PFSK-1 (cell line): ENCODE measurements at regions not wholly inside any gene's neighbourhood (a gene's known extent, or its start where the extent isn't known, plus 50 kb on each side); places are given as distances from the start of the nearest gene placed in this dataset.

Experiments used
- FOXP2 ChIP-seq: optimal IDR thresholded peaks from 2 replicates; pipeline ENCODE3; 2011; ENCODE audit warnings: borderline replicate concordance, control low read depth, inconsistent platforms; ENCODE audit not compliant: insufficient read depth; ENCODE audit errors: extremely low read length, extremely low read depth
- POLR2AphosphoS5 ChIP-seq: IDR thresholded peaks from 2 replicates; pipeline ENCODE4 v1.6.1; 2012; ENCODE audit warnings: low read depth, mild to moderate bottlenecking, control low read depth, low read length, moderate library complexity
- SIN3A ChIP-seq: IDR thresholded peaks from 2 replicates; pipeline ENCODE4 v1.6.1; 2012; ENCODE audit warnings: mild to moderate bottlenecking, low read length, moderate library complexity, borderline replicate concordance; ENCODE audit not compliant: insufficient read depth
- TAF1 ChIP-seq: IDR thresholded peaks from 2 replicates; pipeline ENCODE4 v1.6.1; 2012; ENCODE audit warnings: low read length, control low read depth, borderline replicate concordance; ENCODE audit not compliant: insufficient read depth
- TF ChIP-seq, protein P1 (sequence below), 2 experiments: IDR thresholded peaks; 2 replicates each; pipeline versions ENCODE4 v1.6.1 to v1.8.0; 2011 to 2012; ENCODE audit warnings: low read depth in 2 of 2, low read length in 2 of 2, control low read depth in 1 of 2, inconsistent platforms in 1 of 2, mild to moderate bottlenecking in 1 of 2, moderate library complexity in 1 of 2; ENCODE audit not compliant: insufficient read depth in 1 of 2

DNA sequence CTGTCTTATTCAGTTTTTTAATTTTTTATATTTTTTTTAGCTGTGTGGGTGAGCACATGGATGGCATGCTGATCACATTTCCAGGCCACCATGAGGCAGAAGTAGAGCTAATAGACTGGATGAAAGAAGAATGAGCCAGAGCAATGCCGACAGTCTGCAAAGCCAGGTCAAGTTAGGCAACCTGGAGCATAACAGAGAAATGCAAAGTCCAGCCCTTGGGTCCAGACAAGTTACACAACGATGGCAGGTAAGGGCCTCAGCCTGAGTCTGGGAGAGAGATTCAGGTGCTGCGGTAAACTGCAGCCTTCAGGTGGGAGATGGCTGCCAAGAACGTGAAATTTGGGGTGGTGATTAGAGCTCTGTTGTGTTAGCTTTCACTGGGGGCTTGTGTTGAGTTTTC, 84.0 kb upstream of the CACNA2D3 start:
- TF ChIP-seq POLR2AphosphoS5 (no peak), TAF1 (no peak), SIN3A (no peak), FOXP2 (no peak)
- TF ChIP-seq, protein P1, sequence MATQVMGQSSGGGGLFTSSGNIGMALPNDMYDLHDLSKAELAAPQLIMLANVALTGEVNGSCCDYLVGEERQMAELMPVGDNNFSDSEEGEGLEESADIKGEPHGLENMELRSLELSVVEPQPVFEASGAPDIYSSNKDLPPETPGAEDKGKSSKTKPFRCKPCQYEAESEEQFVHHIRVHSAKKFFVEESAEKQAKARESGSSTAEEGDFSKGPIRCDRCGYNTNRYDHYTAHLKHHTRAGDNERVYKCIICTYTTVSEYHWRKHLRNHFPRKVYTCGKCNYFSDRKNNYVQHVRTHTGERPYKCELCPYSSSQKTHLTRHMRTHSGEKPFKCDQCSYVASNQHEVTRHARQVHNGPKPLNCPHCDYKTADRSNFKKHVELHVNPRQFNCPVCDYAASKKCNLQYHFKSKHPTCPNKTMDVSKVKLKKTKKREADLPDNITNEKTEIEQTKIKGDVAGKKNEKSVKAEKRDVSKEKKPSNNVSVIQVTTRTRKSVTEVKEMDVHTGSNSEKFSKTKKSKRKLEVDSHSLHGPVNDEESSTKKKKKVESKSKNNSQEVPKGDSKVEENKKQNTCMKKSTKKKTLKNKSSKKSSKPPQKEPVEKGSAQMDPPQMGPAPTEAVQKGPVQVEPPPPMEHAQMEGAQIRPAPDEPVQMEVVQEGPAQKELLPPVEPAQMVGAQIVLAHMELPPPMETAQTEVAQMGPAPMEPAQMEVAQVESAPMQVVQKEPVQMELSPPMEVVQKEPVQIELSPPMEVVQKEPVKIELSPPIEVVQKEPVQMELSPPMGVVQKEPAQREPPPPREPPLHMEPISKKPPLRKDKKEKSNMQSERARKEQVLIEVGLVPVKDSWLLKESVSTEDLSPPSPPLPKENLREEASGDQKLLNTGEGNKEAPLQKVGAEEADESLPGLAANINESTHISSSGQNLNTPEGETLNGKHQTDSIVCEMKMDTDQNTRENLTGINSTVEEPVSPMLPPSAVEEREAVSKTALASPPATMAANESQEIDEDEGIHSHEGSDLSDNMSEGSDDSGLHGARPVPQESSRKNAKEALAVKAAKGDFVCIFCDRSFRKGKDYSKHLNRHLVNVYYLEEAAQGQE (IDR thresholded peaks at IDR 0.05; ENCODE audit: insufficient read depth in 1 of 2, low read depth in 2 of 2, low read length in 2 of 2) = no peak
